Erythroblast (primary cell): ENCODE measurements at regions not wholly inside any gene's neighbourhood (a gene's known extent, or its start where the extent isn't known, plus 50 kb on each side); places are given as distances from the start of the nearest gene placed in this dataset.
A peak's percentile ranks its signal among the peaks of the same experiment; 100 is the strongest.

Experiments
- DNase-seq, 2 experiments: peaks; one replicate each; lab custom pipeline; 2025; lab: John Stamatoyannopoulos, UW
- GATA1 ChIP-seq: IDR thresholded peaks from 2 replicates; pipeline ENCODE4 v1.6.1; 2011; ENCODE audit warnings: low read depth, mild to moderate bottlenecking, control low read depth, low read length, moderate library complexity
- POLR2A ChIP-seq: IDR thresholded peaks from 2 replicates; pipeline ENCODE4 v1.6.1; 2011; ENCODE audit warnings: mild to moderate bottlenecking, low read length

DNA sequence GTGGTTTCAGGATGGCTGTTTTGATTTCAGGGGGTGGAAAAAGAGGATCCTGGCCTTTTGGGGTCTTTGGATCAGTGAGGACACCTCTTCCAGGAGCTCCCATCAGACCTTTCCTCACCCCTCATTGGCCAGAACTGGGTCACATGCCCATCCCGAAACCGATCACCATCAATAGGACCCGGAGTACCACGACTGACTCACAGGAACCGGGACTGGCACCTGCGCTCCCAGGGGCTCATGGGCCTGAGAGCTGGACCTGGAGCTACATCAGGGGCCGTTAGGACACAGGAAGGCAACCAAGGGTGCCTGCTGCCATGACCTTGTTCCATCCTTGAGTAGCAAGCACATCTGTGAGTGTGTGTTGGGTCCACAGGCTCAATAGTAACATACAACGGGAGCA lies 180.4 kb downstream of the BMP7 start:
- no peak for DNase-seq
- no peak for TF ChIP-seq POLR2A
- TF ChIP-seq GATA1, result no peak

GRCh38 chr20:57087102-57087501 lies 179.3 kb downstream of the BMP7 start:
- no peak for DNase-seq
- TF ChIP-seq POLR2A, result no peak
- TF ChIP-seq GATA1, result no peak

DNA sequence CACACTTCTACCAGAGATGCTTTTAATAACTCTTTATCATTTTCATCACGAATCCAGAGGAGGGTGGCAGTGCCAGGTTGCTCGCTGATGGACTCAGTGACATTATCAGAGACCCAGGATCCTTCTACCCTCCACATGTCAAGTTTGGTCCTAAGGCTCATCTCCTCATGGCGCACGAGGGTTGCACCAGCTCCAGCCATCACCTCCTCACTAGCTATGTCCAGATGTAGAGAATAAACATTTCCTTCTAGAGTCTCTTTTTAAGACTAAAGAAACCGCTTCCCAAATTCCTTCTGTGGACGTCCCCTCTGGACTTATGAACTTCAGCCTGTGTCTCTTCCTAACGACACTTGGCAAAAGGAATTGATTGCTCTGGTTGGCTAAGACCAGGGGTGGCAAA lies 178.7 kb downstream of the BMP7 start:
- TF ChIP-seq POLR2A (no peak), GATA1 (no peak)

DNA sequence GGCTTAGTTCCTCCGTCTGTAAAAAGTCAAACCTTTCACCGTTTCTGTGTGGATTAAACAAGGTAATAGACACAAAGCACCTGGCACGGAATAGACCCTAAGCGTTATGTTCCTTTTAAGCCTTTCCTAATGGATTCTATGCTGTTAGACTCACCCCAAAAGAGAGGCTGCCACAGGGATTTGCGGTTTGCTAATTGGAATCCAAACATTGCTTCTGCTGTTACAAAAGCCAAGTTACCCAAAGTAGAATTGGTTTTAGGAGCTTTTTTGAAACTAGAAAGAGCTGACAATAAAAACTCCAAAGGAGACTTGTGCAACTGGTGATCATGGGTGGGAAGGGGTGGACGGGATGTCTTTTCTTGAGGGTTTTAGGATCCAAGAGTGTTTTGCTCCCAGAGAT lies 178.0 kb downstream of the BMP7 start:
- no peak for TF ChIP-seq GATA1
- TF ChIP-seq POLR2A, result no peak
- no peak for DNase-seq

More for the DNA sequence above, 178.7 kb downstream of the BMP7 start:
- no peak for DNase-seq

DNA sequence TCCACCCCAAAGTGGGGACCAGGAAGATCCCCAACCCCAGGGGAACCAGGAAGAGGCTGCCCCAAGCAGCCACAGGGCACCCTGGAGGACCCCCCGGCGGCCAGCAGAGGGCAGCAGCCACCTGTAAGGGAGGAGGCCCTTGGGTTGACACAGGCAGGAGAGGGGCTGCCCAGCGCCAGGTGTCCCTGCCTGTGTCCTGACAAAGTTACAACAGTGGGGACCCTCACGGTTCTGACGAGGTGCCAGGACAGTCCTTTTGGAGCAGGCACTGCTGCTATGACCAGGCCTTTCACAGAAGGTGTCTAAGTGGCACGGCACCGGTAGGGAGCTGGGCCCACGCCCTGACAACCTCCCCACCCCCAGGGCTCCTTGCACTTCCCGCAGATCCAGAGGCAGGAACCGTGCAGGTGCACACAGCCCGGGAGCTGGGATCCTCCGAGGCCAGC lies 176.7 kb downstream of the BMP7 start:
- DNase-seq, result peak; percentile 44 to 68
- TF ChIP-seq GATA1 (no peak), POLR2A (no peak)

- TF ChIP-seq POLR2A (no peak), GATA1 (no peak)
- no peak for DNase-seq
These were observed 175.6 kb downstream of the BMP7 start for GRCh38 chr20:57090590-57091560.

GRCh38 chr20:57091748-57092111 lies 174.7 kb downstream of the BMP7 start:
- no peak for DNase-seq
- no peak for TF ChIP-seq POLR2A
- TF ChIP-seq GATA1, result no peak

GRCh38 chr20:57092112-57092899 lies 174.1 kb downstream of the BMP7 start:
- DNase-seq, result peak; percentile 59 to 73
- no peak for TF ChIP-seq POLR2A
- TF ChIP-seq GATA1, result no peak

GRCh38 chr20:57092900-57093530 lies 173.4 kb downstream of the BMP7 start:
- no peak for TF ChIP-seq GATA1
- TF ChIP-seq POLR2A, result no peak
- no peak for DNase-seq

DNA sequence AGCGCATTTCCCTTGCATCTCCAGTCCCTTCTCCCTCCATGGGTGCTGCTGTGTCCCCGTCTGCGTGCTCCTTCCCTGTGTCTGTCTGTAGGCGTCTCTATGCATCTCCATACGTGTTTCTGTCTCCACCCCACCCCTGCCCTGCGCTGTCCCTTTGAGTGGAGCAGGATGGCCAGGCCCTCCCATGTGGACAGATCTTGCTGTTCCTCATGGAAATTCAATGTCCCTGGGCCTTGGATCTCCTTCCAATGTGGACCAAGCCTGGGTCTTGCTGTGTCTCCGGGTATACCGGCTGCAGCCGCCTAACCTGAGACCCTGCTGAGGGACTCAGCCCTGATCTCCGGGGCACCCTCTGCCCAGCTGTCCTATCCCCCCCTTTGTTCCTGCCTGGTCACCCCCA lies 172.7 kb downstream of the BMP7 start:
- no peak for DNase-seq
- TF ChIP-seq POLR2A (no peak), GATA1 (no peak)

DNA sequence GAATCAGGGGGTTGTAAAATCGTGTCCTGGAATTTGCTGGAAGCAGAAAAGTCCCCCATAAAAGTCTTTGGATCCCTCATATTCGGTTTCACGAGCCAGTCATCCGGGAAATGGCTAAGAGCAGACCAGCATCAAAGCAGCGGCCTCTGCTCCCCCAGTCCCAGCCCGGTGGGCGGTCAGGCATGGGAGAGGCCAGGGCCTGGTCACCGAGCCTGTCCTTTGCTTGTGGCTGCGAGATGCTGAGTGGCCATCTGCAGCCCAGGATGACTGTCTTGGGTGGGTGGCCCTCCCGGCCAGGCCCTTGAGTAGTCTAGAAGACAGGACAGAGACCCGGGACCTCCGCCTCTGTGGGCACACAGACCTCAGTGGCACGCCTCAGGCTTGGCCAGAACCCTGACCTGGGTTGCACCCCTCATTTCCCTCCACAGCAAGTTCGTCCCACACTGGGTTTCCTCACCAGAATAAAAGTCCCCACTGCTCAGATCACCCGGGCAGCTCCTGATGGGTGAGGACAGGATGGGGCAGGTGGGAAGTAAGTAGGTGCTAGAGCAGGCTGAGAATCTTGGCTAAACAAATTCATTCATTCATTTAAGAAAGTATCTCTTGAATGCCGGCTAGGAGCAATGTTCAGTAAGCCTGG lies 172.1 kb downstream of the BMP7 start:
- DNase-seq, result no peak
- no peak for TF ChIP-seq GATA1
- no peak for TF ChIP-seq POLR2A

- TF ChIP-seq POLR2A (no peak), GATA1 (no peak)
These were observed 171.4 kb downstream of the BMP7 start for GRCh38 chr20:57094991-57095390.

GRCh38 chr20:57095426-57095825 lies 171.0 kb downstream of the BMP7 start:
- DNase-seq, result no peak
- TF ChIP-seq POLR2A (no peak), GATA1 (no peak)

More at GRCh38 chr20:57094991-57095390, 171.4 kb downstream of the BMP7 start:
- DNase-seq, result no peak
